ENCODE measurements at regions not wholly inside any gene's neighbourhood (a gene's known extent, or its start where the extent isn't known, plus 50 kb on each side); places are given as distances from the start of the nearest gene placed in this dataset.

DNA sequence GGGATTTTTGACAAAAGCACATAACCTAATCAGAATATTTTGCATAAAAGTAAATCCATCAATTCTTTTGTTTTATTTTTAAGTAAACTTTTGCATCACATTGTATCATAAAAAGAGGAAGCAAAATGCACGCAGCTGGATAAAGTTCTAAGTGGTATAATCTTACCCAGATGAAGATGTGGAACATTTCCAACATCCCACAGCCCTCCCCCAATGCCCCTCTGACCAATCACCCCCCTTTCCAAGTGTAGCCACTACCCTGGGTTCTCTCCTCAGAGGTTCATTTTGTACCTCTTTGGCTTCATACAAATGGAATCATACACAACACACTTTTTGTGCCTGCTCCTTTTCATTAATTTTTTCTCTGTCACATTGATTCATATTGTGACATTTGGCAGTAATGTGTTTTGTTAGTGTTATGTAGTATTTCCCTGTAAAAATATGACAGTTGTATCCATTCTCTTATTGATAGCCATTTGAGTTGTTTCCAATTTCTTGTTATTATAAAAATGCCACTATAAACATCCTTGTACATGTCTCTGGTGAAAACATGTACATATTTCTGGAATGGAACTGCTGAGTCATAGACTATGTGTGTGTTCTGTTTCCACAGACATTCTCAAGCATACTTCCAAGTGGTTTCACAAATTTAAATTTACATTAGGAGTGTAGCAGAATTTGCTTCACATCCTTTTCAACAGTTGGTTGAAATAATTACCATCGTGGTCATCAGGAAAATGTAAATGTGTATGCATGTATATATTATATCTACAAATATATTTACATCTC is 92.9 kb upstream of the SYNDIG1 start:
- no peak for DNase-seq

DNA sequence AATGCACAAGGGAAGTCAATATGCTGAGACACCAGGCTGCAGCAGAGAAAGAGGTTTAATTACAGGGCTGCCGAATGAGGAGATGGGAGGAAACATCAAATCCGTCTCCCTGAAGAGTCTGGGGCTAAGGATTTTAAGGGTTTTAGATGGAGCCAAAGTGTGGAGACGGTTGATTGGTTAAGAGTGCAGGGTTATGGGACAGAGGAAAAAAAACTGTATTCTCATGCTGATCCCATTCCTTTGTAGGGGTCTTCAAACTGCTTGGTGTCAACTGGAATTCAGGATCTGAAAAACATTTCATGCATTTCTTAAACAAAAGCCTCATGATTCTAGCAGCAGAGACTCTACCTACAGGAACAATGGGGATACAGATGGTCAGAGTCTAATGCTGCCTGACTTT is 96.1 kb upstream of the SYNDIG1 start:
- no peak for DNase-seq

DNA sequence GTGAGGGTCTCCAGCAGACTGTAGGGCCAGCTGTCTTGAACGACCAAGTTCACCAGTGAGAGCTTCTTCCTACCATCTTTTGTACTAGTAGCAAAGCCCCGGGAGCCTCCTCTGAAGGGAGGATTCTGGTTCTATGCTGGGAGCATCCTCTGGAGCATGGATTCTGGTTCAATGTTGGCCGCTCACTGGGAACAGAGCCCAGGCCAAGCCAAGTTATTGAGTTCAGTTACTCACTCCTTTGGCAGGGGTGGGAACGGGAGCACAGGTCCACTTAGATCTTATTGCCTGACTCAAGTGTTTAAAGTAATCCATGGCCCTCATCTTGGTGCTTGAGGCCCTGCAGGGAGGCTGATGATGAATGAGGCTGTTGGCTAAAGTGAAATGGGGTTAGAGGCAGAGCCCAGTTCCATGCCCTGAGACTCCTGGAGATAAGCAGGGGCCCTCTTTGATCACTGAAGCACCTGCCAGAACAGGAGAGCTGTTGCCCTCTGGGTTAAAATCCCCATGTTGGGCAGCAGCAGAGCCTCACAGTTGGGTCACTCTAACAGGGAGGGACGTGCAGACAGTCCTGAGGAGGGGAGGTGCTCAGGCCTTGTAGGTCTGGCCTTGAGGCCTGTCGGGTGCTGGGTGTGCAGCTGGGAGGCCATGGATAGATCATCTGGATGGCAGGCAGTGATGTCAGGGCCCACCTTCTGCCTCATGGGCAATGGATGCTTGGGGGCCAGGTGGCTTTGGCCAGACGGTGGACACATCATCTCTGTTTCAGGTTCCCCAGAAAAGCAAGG is 98.3 kb upstream of the SYNDIG1 start:
- no peak for DNase-seq

DNA sequence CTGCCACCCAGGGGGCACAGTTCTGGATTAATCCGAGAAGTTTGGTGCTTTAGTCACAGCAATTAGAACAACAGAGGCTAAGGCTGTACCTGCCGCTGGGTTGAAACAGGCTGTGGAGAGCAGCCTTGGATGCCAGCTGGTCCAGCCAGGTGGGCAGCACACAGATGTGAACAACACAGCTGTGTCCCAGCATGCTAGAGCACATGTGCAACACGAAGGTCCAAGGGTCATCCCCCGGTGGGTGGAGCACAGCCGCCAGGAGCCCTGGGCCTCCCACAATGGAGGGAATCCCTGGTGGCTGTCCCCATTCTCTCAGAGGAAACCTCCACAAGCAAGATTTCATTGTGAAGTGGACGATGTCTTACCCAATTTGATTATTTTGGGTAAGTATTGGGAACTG is 99.2 kb upstream of the SYNDIG1 start:
- no peak for DNase-seq

DNA sequence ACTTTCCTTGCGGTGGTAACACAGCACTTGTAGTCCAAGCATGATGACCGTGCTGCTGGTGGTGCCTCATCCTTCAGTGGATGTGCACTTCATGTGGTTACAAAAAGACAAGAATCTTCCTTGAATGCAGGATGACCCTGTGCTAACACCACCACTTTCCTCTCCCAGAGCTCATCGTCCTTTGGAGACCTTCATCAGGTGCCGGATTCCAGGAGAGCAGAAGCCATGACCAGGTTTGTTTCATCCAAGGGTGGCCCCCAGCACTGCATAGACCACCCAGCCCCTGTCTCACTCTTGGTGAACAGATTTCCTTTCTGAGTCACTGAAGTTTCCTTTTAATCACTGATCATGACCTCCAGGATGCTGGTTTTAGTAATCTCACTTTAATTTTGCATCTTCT is 101.2 kb upstream of the SYNDIG1 start:
- no peak for DNase-seq

DNA sequence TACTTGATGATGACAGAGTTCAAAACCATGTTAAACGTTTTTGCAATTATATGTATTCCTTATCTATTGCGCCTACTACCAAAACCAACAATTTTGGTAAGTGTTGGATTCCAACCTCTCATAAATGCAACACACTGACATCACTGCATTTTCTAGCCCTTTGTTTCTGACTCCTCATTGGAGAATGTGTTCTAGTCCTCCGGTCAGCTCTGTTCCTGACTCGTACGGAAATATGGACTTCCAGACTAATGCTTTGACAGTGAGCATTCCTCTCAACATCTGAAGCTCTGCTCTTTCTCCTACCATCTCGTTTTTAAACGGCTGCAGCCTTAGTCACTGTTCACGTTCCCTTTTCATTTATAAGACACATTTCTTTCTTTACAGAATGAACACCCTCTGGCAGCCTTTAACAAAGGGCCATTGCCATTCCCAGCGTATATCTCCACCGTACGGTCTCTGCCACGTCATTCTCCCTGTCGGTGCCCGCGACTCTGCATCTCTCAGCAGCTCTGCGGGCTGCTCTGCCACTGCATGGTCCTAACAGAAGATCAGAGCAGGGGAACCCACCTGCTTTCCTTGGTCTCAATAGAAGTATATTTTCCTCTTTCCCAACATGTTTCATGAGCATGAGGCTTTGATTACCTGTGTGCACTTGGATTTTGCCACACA is 103.0 kb upstream of the SYNDIG1 start:
- no peak for DNase-seq

DNA sequence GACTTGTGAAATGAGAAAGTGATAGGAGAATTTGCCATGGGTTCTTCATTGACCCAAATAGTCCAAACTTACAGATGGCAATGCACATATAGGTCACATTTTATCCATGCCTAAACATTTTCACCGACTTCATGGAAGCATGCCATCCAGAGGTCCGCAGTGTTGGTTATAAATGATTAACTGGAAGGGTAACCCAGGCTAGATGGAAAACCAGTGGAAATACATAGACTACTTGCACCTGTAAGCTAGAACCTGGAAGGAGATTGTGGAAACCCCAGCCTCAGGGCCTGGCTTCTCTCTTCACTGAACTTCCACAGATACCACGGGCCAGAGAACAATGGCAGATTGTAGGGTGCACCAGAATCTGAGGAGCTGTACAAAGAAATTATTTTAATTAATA is 103.8 kb upstream of the SYNDIG1 start:
- no peak for DNase-seq

DNA sequence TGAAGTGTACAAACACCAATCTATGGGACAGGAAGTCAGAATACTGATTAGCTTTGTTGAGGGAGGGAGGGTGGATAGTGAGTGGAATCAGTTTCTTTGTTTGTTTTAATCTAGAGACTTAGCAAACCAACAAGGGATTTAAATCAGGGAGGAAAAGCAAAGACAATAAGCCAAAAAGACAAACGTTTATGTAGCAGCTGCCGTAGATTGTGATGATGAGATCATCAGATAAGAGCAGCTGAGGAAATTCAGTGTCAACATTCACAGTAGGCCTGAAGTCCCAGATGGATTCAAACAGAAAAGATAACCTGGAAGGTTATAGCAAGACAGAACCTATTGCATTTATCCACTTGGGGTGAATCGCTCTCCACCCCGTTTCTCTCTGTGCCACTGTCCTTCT is 104.9 kb upstream of the SYNDIG1 start:
- no peak for DNase-seq

DNA sequence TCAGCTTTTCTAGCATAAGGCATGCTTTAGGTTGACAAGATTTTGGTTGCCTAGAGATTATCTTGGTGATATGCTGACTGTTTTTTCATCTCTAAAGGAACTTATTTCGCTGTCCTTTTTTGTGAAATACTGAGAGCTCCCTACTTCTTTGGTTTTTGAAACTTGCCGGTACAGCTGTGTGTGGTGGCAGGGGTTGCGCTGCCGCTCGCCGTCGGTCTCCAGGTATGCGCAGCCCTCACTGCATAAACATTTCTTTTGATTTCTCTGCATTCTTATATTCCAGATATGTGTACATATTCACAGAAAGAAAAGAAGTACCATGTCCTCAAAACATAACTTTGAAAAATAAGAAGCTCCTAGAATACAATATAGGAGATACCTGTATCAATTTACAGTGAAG is 106.4 kb upstream of the SYNDIG1 start:
- DNase-seq: no peak

DNA sequence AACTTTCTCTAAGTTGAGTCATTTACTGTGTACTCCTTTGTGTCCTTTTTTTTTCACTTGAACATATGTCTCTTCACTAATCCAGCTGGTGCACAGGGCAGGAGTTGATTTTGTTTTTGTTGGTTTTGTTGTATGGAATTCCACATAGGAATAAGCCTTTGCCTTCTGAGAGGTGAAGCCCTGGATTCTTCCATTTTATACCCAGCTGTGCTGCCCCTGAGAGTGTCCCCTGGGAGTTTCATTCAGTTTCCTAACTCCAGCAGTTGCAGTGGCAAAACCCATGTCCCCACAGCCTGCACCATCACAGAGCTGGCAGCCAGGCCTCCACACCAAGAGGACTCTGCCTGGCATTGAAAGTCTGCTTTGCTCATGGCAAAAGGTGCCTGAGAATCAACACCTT is 107.3 kb upstream of the SYNDIG1 start:
- DNase-seq: no peak

DNA sequence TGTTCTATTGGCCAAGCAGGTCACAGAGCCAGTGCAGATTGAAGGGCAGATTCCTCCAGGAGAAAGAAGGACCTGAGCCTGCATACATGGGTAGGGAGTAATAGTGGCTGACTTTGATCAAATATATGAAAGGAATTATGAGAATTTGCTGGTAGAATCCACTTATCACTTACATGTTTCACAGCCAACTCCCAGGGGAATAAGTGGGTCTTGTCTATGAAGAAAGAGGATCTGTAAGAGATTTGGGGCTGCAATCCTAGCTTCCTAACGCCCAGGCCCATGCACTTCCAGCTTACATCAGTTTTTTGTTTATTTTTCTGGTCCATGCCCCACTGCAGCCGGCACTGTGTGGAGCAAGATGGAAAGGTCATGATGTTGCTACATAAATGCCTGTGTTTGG is 107.9 kb upstream of the SYNDIG1 start:
- DNase-seq: no peak

DNA sequence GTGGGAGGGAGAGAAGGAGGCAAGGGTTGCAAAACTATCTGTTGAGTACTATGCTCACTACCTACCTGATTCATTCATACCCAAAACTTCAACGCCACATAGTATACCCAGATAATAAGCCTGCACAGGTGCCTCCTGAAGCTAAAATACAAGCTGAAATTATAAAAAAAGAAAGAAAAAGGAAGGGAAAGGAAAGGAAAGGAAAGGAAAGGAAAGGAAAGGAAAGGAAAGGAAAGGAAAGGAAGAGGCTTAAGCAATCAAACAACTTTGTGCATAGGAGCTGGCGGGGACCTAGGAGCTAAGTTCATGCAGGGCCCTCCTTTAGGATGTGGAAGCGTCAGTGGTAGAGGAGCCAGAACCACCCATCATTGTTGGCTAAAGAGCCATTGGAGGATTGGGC is 108.9 kb upstream of the SYNDIG1 start:
- DNase-seq: no peak

DNA sequence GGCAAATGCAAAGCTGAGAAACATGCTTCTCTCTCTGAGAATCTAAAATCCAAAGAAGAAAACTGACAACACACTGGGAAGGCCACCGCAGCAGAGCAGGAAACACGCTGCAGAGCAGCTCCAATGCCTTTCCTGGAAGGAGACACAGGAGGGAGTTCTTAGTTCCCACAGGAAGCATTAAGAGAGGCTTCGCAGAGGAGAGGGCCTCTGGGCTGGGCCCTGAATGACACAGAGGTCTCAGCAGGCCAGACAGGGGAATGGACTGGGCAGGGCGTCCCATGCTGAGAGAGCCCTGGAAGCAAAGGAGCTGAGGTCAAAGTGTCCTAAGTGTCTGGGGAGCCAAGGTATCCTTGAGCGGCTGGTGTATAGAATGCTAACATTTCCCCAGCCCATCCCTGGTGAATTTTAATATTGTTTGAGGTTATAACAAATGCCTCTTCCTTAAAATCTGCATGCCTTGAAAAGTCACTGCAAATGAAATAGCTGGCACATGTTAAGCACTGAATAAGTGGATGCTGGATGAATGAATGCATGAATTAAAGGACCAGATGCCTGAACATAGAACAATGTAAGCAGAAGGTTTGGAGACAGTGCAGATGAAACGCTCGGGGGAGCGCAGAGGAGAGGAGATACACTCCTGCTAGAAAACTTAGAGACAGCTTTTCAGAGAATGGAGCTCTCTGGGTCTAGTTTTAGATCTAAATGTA is 110.0 kb upstream of the SYNDIG1 start:
- DNase-seq: no peak

DNA sequence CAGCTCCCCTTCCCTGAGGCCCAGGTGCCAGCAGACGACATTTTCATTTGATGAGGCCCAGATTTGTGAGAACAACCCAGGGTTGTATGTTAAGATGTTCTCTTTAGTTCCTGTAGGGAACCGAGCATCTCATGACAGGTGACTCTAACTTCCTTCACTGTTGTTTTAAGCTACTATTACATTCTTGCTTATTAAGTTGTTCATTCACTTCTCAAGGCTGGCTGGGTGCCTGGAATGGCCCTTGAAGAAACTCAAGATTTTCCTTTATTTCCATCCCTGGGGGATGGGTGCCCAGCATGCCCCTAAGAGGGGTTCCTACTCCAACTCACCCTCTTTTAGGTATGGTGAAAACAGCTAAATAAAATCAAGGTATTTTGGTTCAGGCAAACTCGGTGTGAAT is 111.5 kb upstream of the SYNDIG1 start:
- no peak for DNase-seq

DNA sequence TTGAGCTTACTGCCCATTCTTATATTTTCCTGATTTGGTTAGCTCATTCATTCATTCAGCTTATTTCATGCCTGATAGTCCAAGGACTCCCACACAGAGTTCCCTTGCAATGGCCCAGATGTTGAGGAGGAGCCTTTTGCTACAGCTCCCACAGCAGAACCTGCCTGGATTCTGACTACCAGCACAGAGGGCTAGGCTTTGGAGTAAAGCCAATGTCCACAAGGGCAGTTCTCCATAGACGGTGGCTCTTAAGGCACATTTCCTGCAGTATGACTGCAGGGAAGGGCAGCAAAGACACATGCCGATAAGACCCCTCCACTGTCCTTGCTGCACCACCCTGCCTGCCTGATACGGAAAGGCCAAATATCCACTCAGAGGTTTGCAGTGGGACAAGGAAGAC is 112.3 kb upstream of the SYNDIG1 start:
- DNase-seq: no peak

DNA sequence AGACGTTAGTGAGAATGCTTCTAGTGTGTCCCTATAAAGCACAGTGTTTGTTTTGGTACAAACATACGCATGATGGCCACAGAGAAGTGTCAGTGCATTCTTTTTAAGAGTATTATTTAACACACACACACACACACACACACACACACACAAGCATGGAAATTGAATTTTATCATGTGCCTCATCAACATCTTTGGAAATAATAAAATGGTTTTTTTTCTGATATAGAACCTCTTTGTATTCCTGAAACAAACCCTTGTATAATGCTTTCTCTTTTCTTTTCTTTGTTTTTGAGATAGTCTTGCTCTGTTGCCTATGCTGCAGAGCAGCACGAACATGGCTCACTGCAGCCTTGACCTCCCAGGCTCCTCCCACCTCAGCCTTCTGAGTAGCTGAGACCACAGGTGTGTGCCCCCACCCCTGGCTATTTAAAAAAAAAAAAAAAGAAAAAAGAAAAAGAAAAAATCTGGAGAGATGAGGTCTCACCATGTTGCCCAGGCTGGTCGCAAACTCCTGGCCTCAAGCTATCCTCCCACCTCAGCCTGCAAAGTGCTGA is 116.2 kb upstream of the SYNDIG1 start:
- DNase-seq: no peak

DNA sequence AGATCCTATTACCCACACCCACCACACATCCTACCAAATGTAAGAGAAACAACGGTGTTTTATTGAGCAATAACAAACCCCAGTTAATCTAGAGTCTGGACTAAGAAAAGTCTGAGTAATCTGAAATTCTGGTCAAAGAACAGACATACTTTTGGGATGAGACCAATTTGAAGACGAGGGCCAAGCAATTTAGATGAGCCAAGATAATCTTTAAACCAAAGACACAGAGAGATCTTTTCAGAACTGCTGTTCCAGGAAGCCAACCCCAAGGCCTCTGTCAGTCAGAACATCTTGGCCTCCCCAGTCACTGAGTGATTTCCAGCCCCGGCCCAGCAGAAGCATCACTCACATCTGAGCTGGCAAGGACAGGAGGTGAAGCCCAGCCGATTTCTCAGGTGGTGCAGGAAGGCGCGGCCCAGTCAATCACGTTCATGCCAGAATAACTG is 118.5 kb upstream of the SYNDIG1 start:
- no peak for DNase-seq

DNA sequence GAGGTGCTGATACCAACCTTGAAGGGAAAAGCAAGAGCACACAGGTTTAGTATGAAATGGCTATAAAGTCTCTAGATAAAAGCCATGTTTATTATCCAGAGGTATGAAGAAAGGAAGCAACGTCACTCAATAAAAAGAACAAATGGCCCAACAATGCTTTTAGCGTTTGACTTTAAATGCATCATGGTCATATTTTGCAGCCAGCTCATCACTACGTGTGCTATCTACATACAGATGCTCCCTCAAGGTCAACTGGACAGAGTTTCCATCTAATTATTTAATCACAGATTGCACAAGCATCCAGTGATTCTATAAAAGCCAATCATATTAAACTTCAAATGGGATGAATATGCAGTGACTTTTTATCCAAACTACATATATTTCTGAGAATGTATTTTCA is 127.6 kb upstream of the SYNDIG1 start:
- no peak for DNase-seq

DNA sequence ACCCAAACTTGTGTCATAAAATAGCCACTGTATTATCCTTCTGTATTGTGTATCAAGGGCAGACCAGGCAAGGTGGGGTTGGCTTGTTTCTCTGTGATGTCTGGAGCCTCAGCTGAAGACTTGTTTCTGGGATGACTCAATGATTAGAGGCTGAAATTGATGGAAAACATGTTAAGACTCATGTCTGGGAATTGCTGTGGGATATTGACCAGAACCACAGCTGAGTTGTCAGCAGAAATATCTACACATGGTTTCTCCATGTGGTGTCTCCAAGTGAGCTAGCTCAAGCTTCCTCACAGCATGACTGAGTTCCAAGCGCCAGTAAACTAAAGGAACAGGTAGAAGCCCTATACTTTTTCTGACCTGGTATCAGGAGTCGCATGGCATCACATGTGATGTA is 128.5 kb upstream of the SYNDIG1 start:
- DNase-seq: no peak

DNA sequence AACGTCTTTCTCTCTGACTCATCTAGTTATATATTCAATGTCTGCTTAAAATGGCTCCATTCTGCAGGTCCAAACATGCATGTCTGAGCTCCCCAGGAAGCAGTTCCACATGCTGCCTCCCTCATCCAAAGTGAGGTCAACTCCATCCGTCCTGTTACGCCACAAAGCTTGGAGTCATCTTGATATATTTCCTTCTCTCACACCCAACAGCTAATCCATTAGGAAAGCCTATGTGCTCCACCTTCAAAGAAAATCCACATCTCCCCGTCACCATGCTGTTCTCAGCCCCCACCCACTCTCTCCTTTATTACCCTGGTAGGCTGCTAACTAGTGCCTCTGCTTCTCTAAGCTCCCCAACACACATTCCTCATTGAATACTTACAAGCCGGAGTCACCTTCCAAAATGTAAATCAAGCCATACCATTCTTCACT is 130.2 kb upstream of the SYNDIG1 start:
- DNase-seq: no peak

DNA sequence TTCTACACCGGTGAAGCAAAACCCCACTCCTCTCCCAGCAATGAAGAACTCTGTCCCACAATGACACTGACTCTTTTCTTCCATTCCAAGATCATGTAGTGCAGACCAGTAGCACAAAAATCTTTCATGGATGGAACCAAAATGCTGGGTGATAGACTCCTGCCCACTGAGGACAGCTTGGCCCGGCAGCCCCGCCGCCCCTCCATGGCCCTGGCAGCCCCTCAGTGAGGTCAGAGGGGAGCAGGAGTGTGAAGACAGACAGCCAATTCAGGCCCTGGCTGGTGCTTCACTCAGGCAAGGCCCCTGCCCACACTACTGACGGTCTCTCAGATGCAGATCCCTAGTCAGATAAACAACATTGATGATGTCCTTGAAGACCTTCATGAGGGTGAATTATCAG is 131.9 kb upstream of the SYNDIG1 start:
- DNase-seq: no peak

DNA sequence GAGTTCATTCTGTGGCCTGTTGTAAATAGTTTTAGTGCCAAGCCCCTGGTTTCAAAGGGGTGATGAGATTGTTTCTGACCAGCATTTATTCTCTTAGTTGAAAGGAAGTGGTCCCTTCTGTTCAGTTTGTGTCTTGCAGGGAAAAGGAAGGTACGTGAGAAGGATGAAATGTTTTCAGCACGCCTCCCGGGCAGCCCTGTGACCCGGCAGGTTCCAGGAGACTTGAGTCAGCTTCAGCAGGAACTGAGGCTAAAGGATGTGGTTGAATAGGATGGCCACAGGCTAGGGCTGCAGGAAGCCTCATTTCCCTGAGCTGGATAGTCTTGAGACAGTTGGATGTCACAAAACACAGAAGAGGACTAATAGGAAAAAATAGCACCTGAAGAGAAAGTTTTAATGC is 132.4 kb upstream of the SYNDIG1 start:
- no peak for DNase-seq

DNA sequence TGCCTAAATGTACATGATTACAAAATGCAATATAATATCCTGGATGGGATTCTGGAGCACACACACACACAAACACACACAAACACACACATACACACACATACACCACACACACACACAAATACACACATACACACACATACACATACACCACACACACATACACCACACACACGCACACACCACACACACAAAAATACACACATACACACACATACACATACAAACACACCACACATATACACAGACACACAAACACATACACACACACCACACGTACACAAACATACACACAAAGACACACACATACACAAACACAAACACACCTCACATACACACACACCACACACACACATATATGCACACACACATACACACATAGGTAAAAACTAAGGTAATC is 134.6 kb upstream of the SYNDIG1 start:
- no peak for DNase-seq

Measured in NCI-H2107 (cell line).